ENCODE measurements at regions not wholly inside any gene's neighbourhood (a gene's known extent, or its start where the extent isn't known, plus 50 kb on each side); places are given as distances from the start of the nearest gene placed in this dataset.

- TF ChIP-seq REST (tag by site-specific recombination; IDR thresholded peaks at IDR 0.05): no peak
- no peak for TF ChIP-seq YY1 (tag by site-specific recombination; IDR thresholded peaks at IDR 0.05)
- TF ChIP-seq CTCF (tag by site-specific recombination; IDR thresholded peaks at IDR 0.05): no peak
- no peak for TF ChIP-seq ZNF670 (tag by site-specific recombination; IDR thresholded peaks at IDR 0.05; ENCODE audit: low read depth)
- no peak for TF ChIP-seq ZNF510 (tag by site-specific recombination; IDR thresholded peaks at IDR 0.05; ENCODE audit: insufficient replicate concordance)
- TF ChIP-seq ZNF639 (tag by site-specific recombination; IDR thresholded peaks at IDR 0.05): no peak
- TF ChIP-seq RBAK (tag by site-specific recombination; IDR thresholded peaks at IDR 0.05): no peak
Measured at GRCh38 chr11:28699701-28700100, 591.5 kb downstream of the METTL15 start.
